SIG-M5 treated with dmso at 0.1 percent for 504 hours (cell line): ENCODE measurements at regions not wholly inside any gene's neighbourhood (a gene's known extent, or its start where the extent isn't known, plus 50 kb on each side); places are given as distances from the start of the nearest gene placed in this dataset.

Experiments used
- DNase-seq: peaks from one replicate; lab custom pipeline; 2025; ENCODE audit not compliant: unreplicated experiment; lab: John Stamatoyannopoulos, UW

DNA sequence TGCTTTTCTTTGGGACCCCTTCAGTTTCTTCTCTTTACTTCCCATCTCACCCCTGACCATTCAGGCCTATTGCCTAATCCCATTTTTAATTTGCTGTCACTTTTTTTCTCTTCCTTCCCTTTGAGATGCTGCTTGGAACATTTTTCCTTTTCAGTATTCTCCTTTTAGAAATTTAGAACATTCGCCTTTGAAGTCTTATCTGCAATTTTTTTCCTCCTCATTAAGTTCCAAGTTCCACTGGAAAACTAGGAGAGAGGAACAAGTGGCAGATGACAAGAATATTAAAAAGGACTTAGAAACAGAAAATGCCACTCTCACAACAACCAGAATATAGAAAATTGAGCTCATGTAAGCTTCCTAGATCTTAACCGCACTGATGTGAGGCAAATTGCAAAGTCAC lies 126.6 kb downstream of the PSMG1 start:
- no peak for DNase-seq

- no peak for DNase-seq
These were observed 128.0 kb downstream of the PSMG1 start for GRCh38 chr21:39055167-39055767.

- DNase-seq = no peak
These were observed 129.2 kb downstream of the PSMG1 start for GRCh38 chr21:39054066-39054465.

DNA sequence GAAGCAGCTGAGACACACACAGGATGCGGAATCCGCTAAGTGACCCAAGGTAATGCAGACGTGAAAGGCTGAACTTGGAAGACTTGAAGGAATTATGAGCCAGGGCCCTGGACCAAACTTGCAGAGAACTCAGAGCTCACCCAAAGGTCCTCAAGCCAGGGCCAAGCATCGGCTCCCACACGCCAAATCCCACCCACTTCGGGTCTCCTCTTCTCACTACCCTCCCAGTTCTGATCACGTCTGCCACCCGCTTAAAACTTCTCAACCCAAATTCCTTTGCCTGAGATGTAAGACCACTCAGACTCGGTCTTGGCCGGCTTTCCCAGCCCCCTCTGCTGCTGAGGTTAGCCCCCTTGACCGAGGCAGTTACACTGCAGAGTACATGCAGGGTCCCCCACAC lies 130.1 kb downstream of the PSMG1 start:
- DNase-seq = no peak

- no peak for DNase-seq
These were observed 130.5 kb downstream of the PSMG1 start for GRCh38 chr21:39052718-39053117.

DNA sequence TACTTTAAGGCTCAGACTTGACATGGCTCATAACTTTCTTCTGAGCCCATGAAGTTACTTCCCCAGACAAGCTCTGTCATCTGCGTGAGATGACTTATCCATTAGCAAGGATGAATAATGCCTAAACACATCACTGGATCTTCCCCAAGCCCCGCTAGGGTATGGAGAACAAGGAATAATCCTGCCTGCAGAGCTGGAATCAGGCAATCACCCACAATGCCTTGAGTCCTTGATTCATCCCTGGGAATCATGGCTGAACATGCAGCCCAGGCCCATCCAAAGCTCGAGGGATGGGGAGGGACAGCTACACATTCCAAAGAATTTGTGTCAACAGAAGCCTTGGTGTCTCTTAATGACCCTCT lies 131.7 kb downstream of the PSMG1 start:
- no peak for DNase-seq

DNA sequence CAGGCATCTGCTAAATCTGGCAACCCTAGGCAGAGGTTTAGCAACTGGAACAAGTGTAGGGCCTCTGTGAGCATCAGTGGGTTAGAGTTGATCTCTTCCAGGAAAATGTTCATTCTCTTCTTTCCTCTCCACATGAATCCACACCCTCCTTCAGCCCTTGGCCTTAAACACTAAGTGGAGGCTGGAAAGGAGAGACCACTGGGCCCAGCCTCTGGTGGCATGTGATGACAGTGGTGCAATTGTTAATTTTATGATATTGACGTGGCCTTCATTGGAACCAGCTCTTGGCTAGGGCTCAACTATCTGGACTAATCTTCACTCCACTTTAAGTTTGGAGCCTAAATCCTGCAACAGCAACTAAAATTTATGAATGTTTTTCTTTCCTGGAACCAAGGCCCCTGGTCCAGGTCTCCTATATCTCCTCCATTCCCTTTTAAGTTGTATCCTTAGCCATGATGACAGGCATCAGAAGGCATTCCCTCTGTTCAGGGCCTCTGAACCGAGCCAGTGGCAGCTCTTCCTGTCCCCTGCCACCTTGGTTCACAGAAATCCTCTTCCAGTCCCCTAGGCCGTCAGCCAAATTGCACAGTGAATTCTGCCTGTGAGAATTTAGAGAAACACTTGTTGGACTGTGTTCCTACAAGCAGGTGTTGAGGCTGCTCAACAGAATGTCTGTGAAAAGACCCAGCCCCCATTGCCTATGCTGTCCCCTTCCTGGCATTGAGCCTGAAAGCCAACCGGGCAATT lies 132.2 kb downstream of the PSMG1 start:
- no peak for DNase-seq

- DNase-seq = no peak
These were observed 134.7 kb downstream of the PSMG1 start for GRCh38 chr21:39048574-39048973.

DNA sequence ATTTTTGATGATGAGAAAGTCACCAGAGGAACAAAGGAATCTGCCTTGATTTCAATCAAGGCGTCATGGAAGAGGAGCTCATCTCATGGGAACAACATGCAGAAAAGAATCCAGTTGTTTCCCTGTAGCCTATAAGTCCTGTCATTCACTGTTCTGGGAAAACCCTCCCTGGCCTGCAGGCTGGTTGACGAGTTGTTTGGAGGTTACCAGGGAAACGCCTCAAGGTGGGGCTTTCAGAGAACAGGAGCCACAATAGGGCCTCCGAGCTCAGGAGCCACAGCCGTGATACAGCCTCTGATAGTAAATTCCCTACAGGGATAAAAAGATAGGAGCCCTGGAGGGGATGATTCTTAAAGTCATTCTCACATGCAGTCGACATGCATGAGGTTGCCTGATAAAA lies 135.2 kb downstream of the PSMG1 start:
- peak; percentile 7 for DNase-seq

DNA sequence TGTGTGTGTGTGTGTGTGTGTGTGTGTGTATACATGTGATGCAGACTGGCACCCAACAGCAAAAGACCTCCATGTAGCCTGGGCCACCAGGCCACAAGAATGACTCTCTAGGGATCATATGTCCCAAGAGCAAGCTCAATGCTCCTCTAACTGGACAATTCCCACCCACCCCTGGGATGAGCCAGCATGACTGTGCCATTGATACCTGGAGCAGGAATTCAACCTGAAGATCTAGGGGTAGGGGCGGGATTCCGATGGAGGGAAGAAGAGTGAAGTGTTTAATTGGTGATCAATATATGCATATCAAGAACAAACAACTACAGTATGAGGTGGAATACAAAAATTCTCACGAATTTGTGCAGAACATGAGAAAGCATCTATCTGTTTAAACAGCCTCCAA lies 136.2 kb downstream of the PSMG1 start:
- no peak for DNase-seq

- DNase-seq = no peak
These were observed 136.9 kb downstream of the PSMG1 start for GRCh38 chr21:39046236-39046916.

DNA sequence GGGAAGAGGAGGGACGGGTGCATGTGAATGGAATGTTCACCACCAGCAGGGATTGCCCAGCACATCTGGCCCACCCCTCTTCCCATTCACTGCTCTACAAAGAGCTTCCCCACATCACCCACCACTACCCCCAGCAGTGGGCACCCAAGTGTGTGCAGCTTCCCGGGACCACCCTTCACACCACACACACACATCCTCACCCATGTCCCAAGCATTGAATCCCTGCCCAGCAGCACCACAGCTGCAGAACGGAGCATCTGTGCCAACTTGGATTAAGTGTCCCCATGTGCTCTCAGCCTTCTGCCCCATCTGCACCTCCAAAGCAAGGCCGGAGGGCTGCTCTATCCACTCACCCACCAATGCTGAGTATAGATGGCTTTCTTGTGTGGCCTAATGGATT lies 141.4 kb downstream of the PSMG1 start:
- no peak for DNase-seq

DNA sequence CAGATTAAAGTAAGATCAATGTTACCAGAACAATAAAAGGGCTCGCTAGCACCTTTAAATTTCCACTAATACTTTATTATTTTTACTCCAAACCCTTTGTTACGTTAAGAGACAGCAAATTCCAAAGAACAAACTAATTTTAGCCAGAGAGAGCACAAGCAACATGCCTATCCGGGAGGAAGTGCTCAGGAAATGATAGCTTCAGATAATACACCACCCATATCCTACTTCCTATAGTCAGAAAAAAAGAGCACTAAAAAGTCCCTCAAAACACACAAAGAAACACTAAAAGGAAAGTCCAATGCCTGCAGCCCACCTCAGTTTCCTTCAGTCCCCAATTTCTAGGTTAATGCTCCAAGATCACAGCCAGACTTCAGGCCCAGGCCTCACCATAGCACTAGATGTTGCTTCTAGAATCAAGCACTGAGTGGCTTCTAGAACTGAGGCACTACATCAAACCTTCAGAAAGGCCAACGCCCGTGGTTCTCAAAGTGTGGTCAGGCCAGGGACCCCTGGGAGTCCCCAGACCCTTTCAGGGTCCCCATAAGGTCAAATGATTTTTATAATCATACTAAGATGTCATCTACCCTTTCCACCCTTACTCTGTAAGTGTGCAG lies 142.6 kb downstream of the PSMG1 start:
- no peak for DNase-seq

GRCh38 chr21:39037807-39038405 lies 145.3 kb downstream of the PSMG1 start:
- no peak for DNase-seq

GRCh38 chr21:39036581-39036980 lies 146.7 kb downstream of the PSMG1 start:
- DNase-seq = no peak

DNA sequence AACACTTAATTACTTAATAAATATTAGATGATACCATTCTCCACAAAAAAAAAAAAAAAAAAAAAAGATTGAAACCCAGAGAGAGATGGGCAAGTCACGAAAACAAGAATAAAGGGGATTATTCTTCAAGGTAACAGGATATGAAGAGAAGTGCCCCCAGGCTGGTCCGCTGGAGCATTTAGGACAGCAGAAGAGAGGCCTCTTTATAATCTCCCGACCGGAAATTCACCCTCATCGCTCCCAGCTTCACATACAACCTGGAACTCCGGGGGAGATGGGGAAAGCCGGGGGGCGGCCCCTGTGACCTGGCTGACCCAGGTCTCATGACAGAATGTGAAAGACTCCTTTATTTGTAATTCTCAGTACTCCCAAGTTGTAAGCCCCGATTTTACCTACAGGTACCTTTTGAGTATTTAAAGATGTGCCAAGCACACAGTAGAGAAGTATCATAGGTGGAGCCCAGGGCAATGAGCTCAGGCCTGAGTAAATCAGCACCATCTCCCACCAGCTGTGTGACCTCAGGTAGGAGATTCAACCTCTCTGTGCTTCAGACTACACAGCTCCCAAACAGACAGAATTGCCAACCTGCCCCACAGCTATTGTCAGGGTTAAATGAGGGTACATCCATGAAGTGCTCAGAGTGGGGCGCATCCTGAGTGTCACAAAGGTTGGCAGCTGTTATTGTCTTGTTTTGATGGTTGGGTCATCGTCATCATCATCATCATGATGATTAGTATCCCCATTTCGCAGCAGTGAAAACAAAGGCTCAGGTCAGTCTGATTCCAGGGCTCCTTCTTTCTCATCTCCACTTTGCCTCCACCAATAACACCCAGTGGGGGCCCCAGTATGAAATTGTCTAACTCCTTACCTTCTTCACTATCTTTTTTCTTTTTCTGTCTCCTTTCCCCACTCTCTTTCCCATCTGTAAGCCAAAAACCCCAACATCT lies 148.4 kb downstream of the PSMG1 start:
- DNase-seq = no peak

DNA sequence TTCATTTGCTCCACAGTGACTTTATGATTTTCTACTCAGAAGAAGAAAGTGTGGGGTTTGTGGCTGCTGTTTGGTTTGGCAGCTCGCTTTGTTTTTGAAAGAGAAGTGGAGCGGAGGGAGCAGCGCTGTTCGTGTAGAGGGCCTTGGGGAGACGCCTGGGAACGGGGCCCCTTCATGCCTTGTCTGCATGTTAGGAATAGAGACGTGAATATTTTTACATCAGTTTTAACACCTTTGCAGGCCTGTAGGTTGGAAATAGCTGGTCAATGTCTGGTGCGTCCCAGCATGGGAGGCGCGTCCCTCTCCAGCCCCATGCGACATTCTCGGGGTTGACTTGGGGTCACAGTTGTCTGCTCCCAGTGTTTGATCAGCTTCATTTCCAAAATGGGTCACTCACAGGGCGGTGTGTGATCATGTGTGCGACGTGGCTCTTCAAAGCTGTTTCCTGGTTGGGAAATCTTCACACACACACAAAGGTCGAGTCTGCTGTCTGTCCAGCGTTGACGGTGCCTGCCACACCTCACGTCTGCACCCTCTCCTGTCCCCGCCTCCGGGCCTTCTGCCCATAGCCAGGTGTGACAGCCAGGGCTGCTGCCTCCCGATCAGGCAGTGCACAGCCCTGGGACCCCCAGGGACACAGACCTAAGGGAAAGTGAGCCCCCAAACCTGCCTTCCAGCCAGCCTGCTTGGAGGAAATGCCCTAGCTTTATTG lies 149.2 kb downstream of the PSMG1 start:
- DNase-seq = no peak

DNA sequence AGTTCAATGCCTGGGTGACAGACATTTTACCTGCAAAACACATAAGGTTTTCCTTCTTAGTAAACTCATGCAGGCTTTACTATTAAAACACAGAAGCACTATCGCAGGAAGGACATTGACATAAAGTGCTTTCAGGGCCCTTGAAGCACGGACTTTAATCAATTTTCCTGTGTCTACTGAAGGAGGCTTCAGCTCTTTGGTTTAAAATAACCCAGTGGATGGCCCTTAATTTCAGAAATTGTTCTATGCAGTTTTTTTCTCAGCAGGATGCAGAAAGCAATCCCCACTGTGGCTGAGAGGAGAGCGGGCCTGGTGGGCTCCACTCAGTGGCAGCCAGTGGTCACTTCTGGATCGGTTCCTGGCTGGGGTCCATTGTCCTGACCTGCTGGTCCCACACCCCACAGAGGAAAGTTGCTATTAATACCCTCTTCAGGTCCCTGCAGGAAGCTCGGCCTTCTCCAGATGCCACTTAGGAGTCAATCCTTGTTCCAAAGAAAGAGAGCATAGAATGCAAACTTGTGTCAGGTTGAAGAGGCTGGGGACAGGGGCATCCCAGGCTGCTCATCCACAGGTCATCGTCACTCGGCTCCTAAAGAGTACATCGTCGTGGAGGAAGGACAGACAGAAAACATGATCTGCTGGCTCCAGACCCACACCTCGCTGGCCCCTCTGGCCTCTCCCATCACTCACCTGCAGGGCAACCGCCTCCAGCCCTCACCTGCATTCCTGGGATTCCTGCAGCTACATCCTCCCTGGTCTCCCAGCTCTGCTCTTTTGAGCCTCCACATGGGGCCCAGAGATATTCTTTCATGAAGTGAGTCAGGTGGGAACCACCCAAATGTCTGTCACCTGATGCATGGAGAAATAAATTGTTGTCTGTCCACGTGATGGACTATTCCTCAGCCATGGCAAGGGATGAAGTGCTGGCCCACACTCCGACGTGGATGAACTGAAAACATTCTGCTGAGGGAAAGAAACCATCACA lies 153.1 kb downstream of the PSMG1 start:
- no peak for DNase-seq
